K562 (cell line): ENCODE measurements at regions not wholly inside any gene's neighbourhood (a gene's known extent, or its start where the extent isn't known, plus 50 kb on each side); places are given as distances from the start of the nearest gene placed in this dataset.

ENCODE experiments used
- ATAC-seq: fragments of 200-7000 bp; cut with Tn5 transposase; 3 replicates; pipeline ENCODE4 v1.9.1; 2020; ENCODE audit warnings: moderate library complexity
- BruUV-seq: library from RNA; stranded (reverse); fragments of 400-500 nt; replicated peaks from 2 replicates; lab custom pipeline; 2021; lab: Mats Ljungman, UMichigan
- CTCF ChIA-PET: fragments of 300-600 bp; formaldehyde crosslinking; extraction: SDS; loops from one replicate; lab custom pipeline; 2021; ENCODE audit warnings: low intra/inter-chr PET ratio; lab: Yijun Ruan, JAX
- POLR2A ChIA-PET: fragments of 300-600, 350-650 bp; sonication (Branson Sonifier 250); formaldehyde crosslinking; extraction: SDS; loops from one replicate; lab custom pipeline; 2021; ENCODE audit warnings: antibody characterized with exemption, inconsistent platforms; lab: Yijun Ruan, JAX
- DNase-seq, 4 experiments: peaks; one replicate each; pipeline versions ENCODE4 v3.0.0 to v3.0.0-alpha.2; 2011 to 2018; ENCODE audit warnings: low spot score in 3 of 4, mixed read lengths in 3 of 4; ENCODE audit errors: extremely low read depth in 1 of 4
- FAIRE-seq: peaks from 2 replicates; lab custom pipeline; 2011; peaks lifted over from hg19 to GRCh38; lab: Jason Lieb, UNC
- H2AFZ ChIP-seq: 2 replicates; pipeline ENCODE4 v1.6.0; 2011; ENCODE audit warnings: low read depth, low read length, control low read depth, inconsistent platforms
- H3K27ac ChIP-seq: fragments of 200-600 bp; 3 replicates; pipeline ENCODE4 v1.8.0; 2011; ENCODE audit warnings: low read depth, mild to moderate bottlenecking, control low read depth, inconsistent platforms, low read length, moderate library complexity, mixed read lengths; ENCODE audit errors: extremely low read depth
- H3K27me3 ChIP-seq, 2 experiments: fragments of 300-600 bp in 1 of 2; 2 replicates in 1 of 2; 3 replicates in 1 of 2; pipeline versions ENCODE4 v1.6.0 to v1.8.0; 2011; ENCODE audit warnings: inconsistent platforms in 2 of 2, low read length in 2 of 2, mild to moderate bottlenecking in 1 of 2, mixed read lengths in 1 of 2, moderate library complexity in 1 of 2; ENCODE audit not compliant: control insufficient read depth in 2 of 2, insufficient read depth in 2 of 2
- H3K36me3 ChIP-seq: fragments of 300-600 bp; 3 replicates; pipeline ENCODE4 v1.8.0; 2011; ENCODE audit warnings: mild to moderate bottlenecking, low read length, inconsistent platforms; ENCODE audit not compliant: control insufficient read depth, insufficient read depth
- H3K4me1 ChIP-seq, 2 experiments: fragments of 200-600 bp in 1 of 2; replicated peaks in 1 of 2; 2 replicates in 1 of 2; 3 replicates in 1 of 2; pipeline versions ENCODE4 v1.5.1 to v1.8.0; 2011; ENCODE audit warnings: inconsistent platforms in 2 of 2, low read length in 2 of 2, mild to moderate bottlenecking in 1 of 2, mixed read lengths in 1 of 2, moderate library complexity in 1 of 2; ENCODE audit not compliant: control insufficient read depth in 2 of 2, insufficient read depth in 2 of 2
- H3K4me2 ChIP-seq: 2 replicates; pipeline ENCODE4 v1.6.1; 2011; ENCODE audit warnings: low read length, control low read depth, inconsistent platforms, mixed read lengths; ENCODE audit not compliant: insufficient read depth
- H3K4me3 ChIP-seq: fragments of 200-600 bp; sonication (generic), shearing (Covaris generic); 2 replicates; pipeline ENCODE4 v1.5.1; 2016; ENCODE audit warnings: control low read depth, inconsistent platforms
- H3K79me2 ChIP-seq: fragments of 200-600 bp; 3 replicates; pipeline ENCODE4 v1.8.0; 2011; ENCODE audit warnings: low read length, inconsistent platforms; ENCODE audit not compliant: control insufficient read depth, insufficient read depth
- H3K9ac ChIP-seq, 2 experiments: 2 replicates each; pipeline versions ENCODE4 v1.6.0 to v1.6.1; 2011; ENCODE audit warnings: low read depth in 2 of 2, low read length in 2 of 2, control low read depth in 1 of 2, inconsistent platforms in 1 of 2, mild to moderate bottlenecking in 1 of 2, mixed read lengths in 1 of 2; ENCODE audit not compliant: insufficient read depth in 1 of 2
- H3K9me1 ChIP-seq: one replicate; pipeline ENCODE4 v1.6.0; 2011; ENCODE audit warnings: inconsistent platforms, mild to moderate bottlenecking, low read length, moderate library complexity; ENCODE audit not compliant: control insufficient read depth, insufficient read depth
- H3K9me3 ChIP-seq: replicated peaks from 2 replicates; pipeline ENCODE4 v1.5.1; 2011; ENCODE audit warnings: low read depth, low read length, inconsistent platforms; ENCODE audit not compliant: control insufficient read depth, insufficient read depth
- H4K20me1 ChIP-seq: replicated peaks from 2 replicates; pipeline ENCODE4 v1.6.1; 2011; ENCODE audit warnings: low read length, inconsistent platforms, mixed read lengths; ENCODE audit not compliant: control insufficient read depth, insufficient read depth
- ATF7 ChIP-seq: fragments of 450-650 bp; IDR thresholded peaks from 2 replicates; pipeline ENCODE4 v1.7.1; 2014; ENCODE audit warnings: mild to moderate bottlenecking, moderate library complexity
- ETS1 ChIP-seq: conservative IDR thresholded peaks from 2 replicates; pipeline ENCODE4 v1.6.1; 2011; ENCODE audit warnings: low read depth, mild to moderate bottlenecking, low read length; ENCODE audit not compliant: control insufficient read depth
- FOXA3 ChIP-seq, 2 experiments: fragments of 450-650 bp in 1 of 2; sonication (generic) in 1 of 2; formaldehyde crosslinking; IDR thresholded peaks in 1 of 2; conservative IDR thresholded peaks in 1 of 2; 2 replicates each; pipeline versions ENCODE4 v1.4.0 to v1.8.0; 2020 to 2022; ENCODE audit warnings: mild to moderate bottlenecking in 2 of 2, missing genetic modification reagents in 1 of 2
- HDAC3 ChIP-seq: fragments of 450-650 bp; IDR thresholded peaks from 2 replicates; pipeline ENCODE4 v1.6.1; 2018; ENCODE audit warnings: borderline replicate concordance, mild to moderate bottlenecking, moderate library complexity; ENCODE audit not compliant: partially characterized antibody
- MYBL2 ChIP-seq, 2 experiments: fragments of 450-650 bp in 1 of 2; sonication (generic) in 1 of 2; formaldehyde crosslinking in 1 of 2; IDR thresholded peaks; 2 replicates each; pipeline versions ENCODE4 v1.6.1 to v1.8.1; 2017 to 2022; ENCODE audit warnings: borderline replicate concordance in 1 of 2, inconsistent platforms in 1 of 2, low read depth in 1 of 2, mild to moderate bottlenecking in 1 of 2, missing genetic modification reagents in 1 of 2, moderate library complexity in 1 of 2
- NBN ChIP-seq: fragments of 450-650 bp; IDR thresholded peaks from 2 replicates; pipeline ENCODE4 v1.6.1; 2016; ENCODE audit warnings: low read depth, mild to moderate bottlenecking
- NCOA6 ChIP-seq: fragments of 450-650 bp; IDR thresholded peaks from 2 replicates; pipeline ENCODE4 v1.6.1; 2017; ENCODE audit warnings: mild to moderate bottlenecking
- NR0B1 ChIP-seq: fragments of 450-650 bp; IDR thresholded peaks from one replicate; pipeline ENCODE4 v1.6.1; 2018; ENCODE audit warnings: mild to moderate bottlenecking, moderate library complexity; ENCODE audit not compliant: partially characterized antibody
- NR2C2 ChIP-seq, 2 experiments: fragments of 200-800 bp in 1 of 2; sonication (Bioruptor generic) in 1 of 2; sonication (generic) in 1 of 2; formaldehyde crosslinking in 1 of 2; IDR thresholded peaks; 2 replicates each; pipeline versions ENCODE4 v1.6.1 to v1.8.0; 2016 to 2022; ENCODE audit warnings: mild to moderate bottlenecking in 1 of 2, missing compliant biosample characterization in 1 of 2, missing genetic modification characterization in 1 of 2, missing genetic modification reagents in 1 of 2
- POLR2G ChIP-seq: fragments of 200-400 bp; formaldehyde crosslinking; IDR thresholded peaks from 2 replicates; pipeline ENCODE4 v1.6.1; 2017; ENCODE audit warnings: low read depth, mild to moderate bottlenecking, antibody characterized with exemption, low read length, moderate library complexity
- SMAD2 ChIP-seq: fragments of 150-350 bp; IDR thresholded peaks from 2 replicates; pipeline ENCODE4 v1.6.1; 2014; ENCODE audit warnings: low read depth, mild to moderate bottlenecking, low read length
- SMARCE1 ChIP-seq: fragments of 450-650 bp; IDR thresholded peaks from 2 replicates; pipeline ENCODE4 v1.7.1; 2016; ENCODE audit warnings: mild to moderate bottlenecking
- TOE1 ChIP-seq, 2 experiments: fragments of 450-650 bp in 1 of 2; sonication (generic) in 1 of 2; formaldehyde crosslinking in 1 of 2; IDR thresholded peaks; 2 replicates each; pipeline versions ENCODE4 v1.7.1 to v1.8.0; 2016 to 2022; ENCODE audit warnings: borderline replicate concordance in 2 of 2, mild to moderate bottlenecking in 2 of 2, antibody characterized with exemption in 1 of 2, inconsistent platforms in 1 of 2, low read depth in 1 of 2, missing genetic modification reagents in 1 of 2, moderate library complexity in 1 of 2
- WGBS: fragments of 100-300 bp; shearing (Covaris generic); methylation state at CpG from one replicate; pipeline ENCODE4 v1.1.6; 2016; ENCODE audit warnings: low coverage, mixed read lengths; ENCODE audit not compliant: insufficient coverage; ENCODE audit errors: missing lambda C conversion rate; 5-methylcytosine and 5-hydroxymethylcytosine counted together
- in situ Hi-C: fragments of 300-500 bp; cut with MboI; formaldehyde crosslinking; loops from 4 replicates; pipeline ENCODE4 v1.15.0; 2018; ENCODE audit warnings: inconsistent platforms, mixed read lengths
- intact Hi-C: fragments of 100-400 bp; cut with micrococcal nuclease; formaldehyde crosslinking; loops from 2 replicates; pipeline ENCODE4 v1.14.2; 2022

GRCh38 chr5:118614731-118615456 is 373.5 kb downstream of the DTWD2 start:
- H3K79me2 ChIP-seq = no peaks in the 10 kb centered on the region

More at GRCh38 chr5:118614731-118615456, 373.5 kb downstream of the DTWD2 start:
- no peak overlapping the region for H3K4me3 ChIP-seq
- WGBS = under 1% methylated on average over 9 of the region's 9 CpGs
- H3K9me1 ChIP-seq = no peaks in the 10 kb centered on the region
- no peaks in the 10 kb centered on the region for H3K9me3 ChIP-seq
- no peaks in the 10 kb centered on the region for H4K20me1 ChIP-seq
- DNase-seq (no peak), ATAC-seq (no peak), FAIRE-seq (no peak)
- no peaks in the 10 kb centered on the region for H3K36me3 ChIP-seq
- POLR2A ChIA-PET = no interaction called here
- H3K9ac ChIP-seq = no peak overlapping the region
- CTCF ChIA-PET = no interaction called here
- H3K4me2 ChIP-seq = no peak overlapping the region
- in situ Hi-C loops (no loop called here), intact Hi-C loops (no loop called here)
- no peaks in the 10 kb centered on the region for H3K4me1 ChIP-seq
- TF ChIP-seq SMARCE1 = no peak
- no peak for TF ChIP-seq MYBL2 (IDR thresholded peaks at IDR 0.05; ENCODE audit: low read depth)
- no peak for TF ChIP-seq MYBL2 (CRISPR knock-in tag; IDR thresholded peaks at IDR 0.05; ENCODE audit: borderline replicate concordance)
- no peak for TF ChIP-seq ETS1
- no peak for TF ChIP-seq TOE1 (IDR thresholded peaks at IDR 0.05; ENCODE audit: borderline replicate concordance)
- TF ChIP-seq TOE1 (CRISPR knock-in tag; IDR thresholded peaks at IDR 0.05; ENCODE audit: borderline replicate concordance, low read depth) = no peak
- TF ChIP-seq NR0B1 = no peak
- TF ChIP-seq ATF7 = no peak
- TF ChIP-seq NR2C2 (CRISPR knock-in tag; IDR thresholded peaks at IDR 0.05) = no peak
- TF ChIP-seq NR2C2 (tag; IDR thresholded peaks at IDR 0.05) = no peak
- no peak for TF ChIP-seq POLR2G
- no peak for TF ChIP-seq FOXA3 (CRISPR knock-in tag; conservative IDR thresholded peaks at IDR 0.05 in 1 of 2, IDR thresholded peaks at IDR 0.05 in 1 of 2)
- TF ChIP-seq NCOA6 = no peak
- TF ChIP-seq NBN = no peak
- TF ChIP-seq HDAC3 = no peak
- TF ChIP-seq SMAD2 = no peak
- no TSS peak for BruUV-seq
- no peak overlapping the region for H2AFZ ChIP-seq
- H3K27me3 ChIP-seq = no peaks in the 10 kb centered on the region
- H3K27ac ChIP-seq = no peak overlapping the region
